NT2/D1 (cell line): ENCODE measurements at regions not wholly inside any gene's neighbourhood (a gene's known extent, or its start where the extent isn't known, plus 50 kb on each side); places are given as distances from the start of the nearest gene placed in this dataset.
"Not testable (repeated sequence)": the region's sequence is repeated elsewhere in the genome, so short reads cannot be mapped to it uniquely, and the experiment has no call there.

ENCODE experiments used
- DNase-seq: peaks from one replicate; pipeline ENCODE4 v3.0.0-alpha.2; 2011; ENCODE audit warnings: low read depth, low spot score
- H3K27me3 ChIP-seq: 2 replicates; pipeline ENCODE4 v1.6.0; 2011; ENCODE audit warnings: mild to moderate bottlenecking; ENCODE audit not compliant: insufficient read length, insufficient read depth
- H3K36me3 ChIP-seq: 2 replicates; pipeline ENCODE4 v1.6.1; 2011; ENCODE audit warnings: mild to moderate bottlenecking, low read length, mixed read lengths; ENCODE audit not compliant: insufficient read depth, insufficient read length
- H3K4me1 ChIP-seq: 2 replicates; pipeline ENCODE4 v1.5.1; 2011; ENCODE audit not compliant: insufficient read depth, insufficient read length
- H3K4me3 ChIP-seq: 2 replicates; pipeline ENCODE4 v1.5.1; 2011; ENCODE audit warnings: low read depth; ENCODE audit not compliant: insufficient read length
- H3K9ac ChIP-seq: 2 replicates; pipeline ENCODE4 v1.6.0; 2011; ENCODE audit warnings: low read depth; ENCODE audit not compliant: insufficient read length
- H3K9me3 ChIP-seq: 2 replicates; pipeline ENCODE4 v1.5.1; 2011; ENCODE audit warnings: mild to moderate bottlenecking, low read length; ENCODE audit not compliant: insufficient read depth
- SUZ12 ChIP-seq: IDR thresholded peaks from 2 replicates; pipeline ENCODE4 v1.6.1; 2011; ENCODE audit not compliant: insufficient read length, insufficient read depth; ENCODE audit errors: extremely low read depth
- YY1 ChIP-seq: IDR thresholded peaks from 2 replicates; pipeline ENCODE4 v1.6.1; 2011; ENCODE audit not compliant: insufficient read length, insufficient read depth
- ZNF274 ChIP-seq: IDR thresholded peaks from 2 replicates; pipeline ENCODE4 v1.6.1; 2011; ENCODE audit warnings: mild to moderate bottlenecking, low read depth, low read length

GRCh38 chr2:184308706-184309105 is 289.6 kb upstream of the ZNF804A start:
- Histone ChIP-seq H3K4me3 (no peak overlapping the region), H3K9ac (no peak overlapping the region), H3K36me3 (no peaks in the 10 kb centered on the region), H3K9me3 (no peaks in the 10 kb centered on the region; the same call in 1 of the 2 replicates), H3K27me3 (no peaks in the 10 kb centered on the region), H3K4me1 (no peaks in the 10 kb centered on the region)
- DNase-seq, result no peak
- TF ChIP-seq SUZ12 (no peak), YY1 (no peak), ZNF274 (no peak)

- H3K36me3 ChIP-seq, result no peaks in the 10 kb centered on the region
- no peak overlapping the region for H3K4me3 ChIP-seq
- H3K9me3 ChIP-seq, result no peaks in the 10 kb centered on the region; the same call in 1 of the 2 replicates
- TF ChIP-seq YY1 (no peak), SUZ12 (no peak), ZNF274 (no peak)
- no peaks in the 10 kb centered on the region for H3K27me3 ChIP-seq
- H3K4me1 ChIP-seq, result no peaks in the 10 kb centered on the region
- no peak overlapping the region for H3K9ac ChIP-seq
- no peak for DNase-seq
These were observed 285.4 kb upstream of the ZNF804A start for GRCh38 chr2:184312970-184313369.

- no peak overlapping the region for H3K9ac ChIP-seq
- no peaks in the 10 kb centered on the region for H3K4me1 ChIP-seq
- H3K27me3 ChIP-seq, result no peaks in the 10 kb centered on the region
- H3K36me3 ChIP-seq, result no peaks in the 10 kb centered on the region
- H3K9me3 ChIP-seq, result no peaks in the 10 kb centered on the region; the same call in 1 of the 2 replicates
- no peak for DNase-seq
- no peak overlapping the region for H3K4me3 ChIP-seq
- no peak for TF ChIP-seq YY1
- TF ChIP-seq ZNF274, result no peak
- no peak for TF ChIP-seq SUZ12
These were observed 283.5 kb upstream of the ZNF804A start for GRCh38 chr2:184314829-184315228.

GRCh38 chr2:184316921-184317320 is 281.4 kb upstream of the ZNF804A start:
- Histone ChIP-seq H3K9ac (no peak overlapping the region), H3K36me3 (no peaks in the 10 kb centered on the region), H3K27me3 (no peaks in the 10 kb centered on the region), H3K9me3 (no peaks in the 10 kb centered on the region), H3K4me1 (no peaks in the 10 kb centered on the region), H3K4me3 (no peak overlapping the region)
- DNase-seq, result no peak
- TF ChIP-seq SUZ12 (no peak), ZNF274 (no peak), YY1 (no peak)

- Histone ChIP-seq H3K9ac (no peak overlapping the region), H3K36me3 (no peaks in the 10 kb centered on the region), H3K4me1 (no peaks in the 10 kb centered on the region), H3K27me3 (no peaks in the 10 kb centered on the region), H3K4me3 (no peak overlapping the region), H3K9me3 (no peaks in the 10 kb centered on the region)
- TF ChIP-seq ZNF274 (no peak), YY1 (no peak), SUZ12 (no peak)
- no peak for DNase-seq
These were observed 275.7 kb upstream of the ZNF804A start for GRCh38 chr2:184322615-184323014.

GRCh38 chr2:184326066-184326465 is 272.3 kb upstream of the ZNF804A start:
- no peak for DNase-seq
- Histone ChIP-seq H3K9ac (no peak overlapping the region), H3K36me3 (no peaks in the 10 kb centered on the region), H3K4me1 (no peaks in the 10 kb centered on the region), H3K27me3 (no peaks in the 10 kb centered on the region), H3K4me3 (no peak overlapping the region), H3K9me3 (peaks cover 8% of the 10 kb centered on the region; the same call in 1 of the 2 replicates)
- no peak for TF ChIP-seq YY1
- TF ChIP-seq SUZ12, result no peak
- no peak for TF ChIP-seq ZNF274

- not testable (repeated sequence) for H3K4me1 ChIP-seq, DNase-seq
These were observed 270.5 kb upstream of the ZNF804A start for GRCh38 chr2:184327805-184328204.

GRCh38 chr2:184330561-184330960 is 267.8 kb upstream of the ZNF804A start:
- H3K9me3 ChIP-seq, H3K4me3 ChIP-seq, H3K27me3 ChIP-seq, H3K9ac ChIP-seq, H3K36me3 ChIP-seq, H3K4me1 ChIP-seq, DNase-seq: not testable (repeated sequence)

More at GRCh38 chr2:184327805-184328204, 270.5 kb upstream of the ZNF804A start:
- not testable (repeated sequence) for H3K4me3 ChIP-seq, H3K36me3 ChIP-seq, H3K9me3 ChIP-seq, H3K9ac ChIP-seq, H3K27me3 ChIP-seq
